Islet of Langerhans (tissue), 1 donor: ENCODE measurements at regions not wholly inside any gene's neighbourhood (a gene's known extent, or its start where the extent isn't known, plus 50 kb on each side); places are given as distances from the start of the nearest gene placed in this dataset.

Source experiments
- FAIRE-seq: peaks from one replicate; lab custom pipeline; 2011; peaks lifted over from hg19 to GRCh38; lab: Jason Lieb, UNC

- no peak for FAIRE-seq
Measured at GRCh38 chr2:14684516-14684915, 52.0 kb downstream of the LRATD1 start.

- FAIRE-seq: no peak
Measured at GRCh38 chr2:14690926-14691325, 58.4 kb downstream of the LRATD1 start.

- no peak for FAIRE-seq
Measured at GRCh38 chr2:14693874-14694273, 61.4 kb downstream of the LRATD1 start.

- no peak for FAIRE-seq
Measured at GRCh38 chr2:14700753-14701152, 68.2 kb downstream of the LRATD1 start.

- no peak for FAIRE-seq
Measured at GRCh38 chr2:14702258-14702657, 69.7 kb downstream of the LRATD1 start.

GRCh38 chr2:14706201-14706600 lies 73.7 kb downstream of the LRATD1 start:
- FAIRE-seq: no peak

GRCh38 chr2:14712111-14712510 lies 79.6 kb downstream of the LRATD1 start:
- no peak for FAIRE-seq

GRCh38 chr2:14713248-14713647 lies 80.7 kb downstream of the LRATD1 start:
- FAIRE-seq: no peak

GRCh38 chr2:14715600-14715999 lies 83.1 kb downstream of the LRATD1 start:
- no peak for FAIRE-seq

GRCh38 chr2:14716319-14716718 lies 83.8 kb downstream of the LRATD1 start:
- FAIRE-seq: no peak

GRCh38 chr2:14717131-14717530 lies 84.6 kb downstream of the LRATD1 start:
- FAIRE-seq: no peak

- FAIRE-seq: no peak
Measured at GRCh38 chr2:14720319-14720718, 87.8 kb downstream of the LRATD1 start.

GRCh38 chr2:14720739-14721138 lies 88.2 kb downstream of the LRATD1 start:
- no peak for FAIRE-seq

- peak; percentile 84 for FAIRE-seq
Measured at GRCh38 chr2:14722904-14723570, 90.5 kb downstream of the LRATD1 start.

GRCh38 chr2:14723684-14724083 lies 91.2 kb downstream of the LRATD1 start:
- FAIRE-seq: no peak

- no peak for FAIRE-seq
Measured at GRCh38 chr2:14735696-14736095, 103.2 kb downstream of the LRATD1 start.

GRCh38 chr2:14737201-14737600 lies 104.7 kb downstream of the LRATD1 start:
- no peak for FAIRE-seq

GRCh38 chr2:14743861-14744260 lies 111.3 kb downstream of the LRATD1 start:
- FAIRE-seq: no peak

GRCh38 chr2:14745288-14746076 lies 113.0 kb downstream of the LRATD1 start:
- no peak for FAIRE-seq

- FAIRE-seq: no peak
Measured at GRCh38 chr2:14746133-14746532, 113.6 kb downstream of the LRATD1 start.

- FAIRE-seq: no peak
Measured at GRCh38 chr2:14747447-14747846, 114.9 kb downstream of the LRATD1 start.

GRCh38 chr2:14749884-14750283 lies 117.4 kb downstream of the LRATD1 start:
- FAIRE-seq: no peak

- FAIRE-seq: no peak
Measured at GRCh38 chr2:14750433-14750832, 117.9 kb downstream of the LRATD1 start.

- no peak for FAIRE-seq
Measured at GRCh38 chr2:14751581-14751980, 119.1 kb downstream of the LRATD1 start.
